ENCODE measurements at regions not wholly inside any gene's neighbourhood (a gene's known extent, or its start where the extent isn't known, plus 50 kb on each side); places are given as distances from the start of the nearest gene placed in this dataset.

DNA sequence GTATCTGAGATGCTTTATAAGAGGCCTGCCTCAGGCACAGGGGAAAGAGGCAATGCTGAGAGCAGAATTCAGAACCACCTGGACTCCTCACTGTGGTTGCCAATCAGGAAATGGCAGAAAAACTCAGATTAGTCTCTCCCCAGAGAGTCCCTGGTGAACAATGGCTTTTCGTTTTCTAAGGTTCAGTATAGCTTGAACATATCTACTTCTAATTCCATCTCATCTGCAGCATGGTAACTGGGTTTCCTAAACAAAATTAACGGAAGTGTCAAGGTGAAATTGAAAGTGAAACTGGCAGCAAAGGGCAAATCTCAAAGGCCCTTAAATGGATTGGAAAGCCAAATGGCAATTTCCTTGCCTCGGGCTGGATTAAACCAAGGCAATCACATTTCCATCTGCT is 480.2 kb upstream of the ACVR2A start:
- H3K36me3 ChIP-seq (ENCODE audit: insufficient read depth, low read length), result no peaks in the 10 kb centered on the region
- Mint-ChIP-seq H3K4me1 (ENCODE audit: low read depth, unreplicated experiment) (no peaks in the 10 kb centered on the region), H3K9me3 (ENCODE audit: unreplicated experiment) (no peaks in the 10 kb centered on the region), H3K4me3 (ENCODE audit: unreplicated experiment) (no peak overlapping the region), H3K36me3 (ENCODE audit: low read depth, unreplicated experiment) (no peaks in the 10 kb centered on the region), H3K27ac (ENCODE audit: unreplicated experiment) (no peak overlapping the region), H3K27me3 (ENCODE audit: low read depth, unreplicated experiment) (no peaks in the 10 kb centered on the region)
- H4K20me1 ChIP-seq (ENCODE audit: insufficient read depth, low read length), result no peaks in the 10 kb centered on the region
- H3K27me3 ChIP-seq (ENCODE audit: insufficient read depth, low read length), result no peaks in the 10 kb centered on the region
- TF ChIP-seq, protein P1, sequence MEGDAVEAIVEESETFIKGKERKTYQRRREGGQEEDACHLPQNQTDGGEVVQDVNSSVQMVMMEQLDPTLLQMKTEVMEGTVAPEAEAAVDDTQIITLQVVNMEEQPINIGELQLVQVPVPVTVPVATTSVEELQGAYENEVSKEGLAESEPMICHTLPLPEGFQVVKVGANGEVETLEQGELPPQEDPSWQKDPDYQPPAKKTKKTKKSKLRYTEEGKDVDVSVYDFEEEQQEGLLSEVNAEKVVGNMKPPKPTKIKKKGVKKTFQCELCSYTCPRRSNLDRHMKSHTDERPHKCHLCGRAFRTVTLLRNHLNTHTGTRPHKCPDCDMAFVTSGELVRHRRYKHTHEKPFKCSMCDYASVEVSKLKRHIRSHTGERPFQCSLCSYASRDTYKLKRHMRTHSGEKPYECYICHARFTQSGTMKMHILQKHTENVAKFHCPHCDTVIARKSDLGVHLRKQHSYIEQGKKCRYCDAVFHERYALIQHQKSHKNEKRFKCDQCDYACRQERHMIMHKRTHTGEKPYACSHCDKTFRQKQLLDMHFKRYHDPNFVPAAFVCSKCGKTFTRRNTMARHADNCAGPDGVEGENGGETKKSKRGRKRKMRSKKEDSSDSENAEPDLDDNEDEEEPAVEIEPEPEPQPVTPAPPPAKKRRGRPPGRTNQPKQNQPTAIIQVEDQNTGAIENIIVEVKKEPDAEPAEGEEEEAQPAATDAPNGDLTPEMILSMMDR (IDR thresholded peaks at IDR 0.05; ENCODE audit: insufficient read depth, low read depth, low read length), result no peak
- TF ChIP-seq EZH2 (IDR thresholded peaks at IDR 0.05; ENCODE audit: insufficient read depth, low read length), result no peak
- DNase-seq (ENCODE audit: low read depth) (no peak), FAIRE-seq (no peak)
- no peaks in the 10 kb centered on the region for H3K4me1 ChIP-seq (ENCODE audit: insufficient read depth, low read length)
- no peak overlapping the region for H3K4me3 ChIP-seq (ENCODE audit: insufficient read depth, low read depth, low read length)
- no peaks in the 10 kb centered on the region for H3K79me2 ChIP-seq (ENCODE audit: insufficient read depth, low read length)
- no peak overlapping the region for H3K27ac ChIP-seq (ENCODE audit: low read depth, low read length)
- no peaks in the 10 kb centered on the region for H3K9me3 ChIP-seq (ENCODE audit: insufficient read depth, low read depth, low read length)
- no peak overlapping the region for H3K9ac ChIP-seq (ENCODE audit: low read length)
- no peak overlapping the region for H3K4me2 ChIP-seq (ENCODE audit: low read length)
- H2AFZ ChIP-seq (ENCODE audit: low read depth, low read length), result no peak overlapping the region

DNA sequence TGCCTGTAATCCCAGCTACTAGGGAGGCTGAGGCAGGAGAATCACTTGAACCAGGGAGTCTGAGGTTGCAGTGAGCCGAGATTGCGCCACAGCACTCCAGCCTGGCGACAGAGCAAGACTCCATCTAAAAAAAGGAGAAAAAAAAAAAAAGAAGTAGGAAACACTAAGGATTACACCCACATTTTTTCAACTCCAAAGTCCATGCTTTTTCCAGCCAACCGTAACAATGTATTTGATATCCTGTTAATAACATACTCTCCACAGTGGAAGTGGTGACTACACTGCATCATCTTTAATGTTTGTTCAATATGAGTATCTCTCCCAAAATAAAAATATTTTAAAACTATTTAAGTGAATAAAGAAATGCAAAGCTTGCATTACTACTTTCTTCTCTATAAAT is 481.6 kb upstream of the ACVR2A start:
- no peaks in the 10 kb centered on the region for H3K9me3 Mint-ChIP-seq (ENCODE audit: unreplicated experiment)
- H2AFZ ChIP-seq (ENCODE audit: low read depth, low read length), result no peak overlapping the region
- H3K9me3 ChIP-seq (ENCODE audit: insufficient read depth, low read depth, low read length), result no peaks in the 10 kb centered on the region
- no peaks in the 10 kb centered on the region for H3K36me3 ChIP-seq (ENCODE audit: insufficient read depth, low read length)
- H3K27ac Mint-ChIP-seq (ENCODE audit: unreplicated experiment), result no peak overlapping the region
- no peak overlapping the region for H3K27ac ChIP-seq (ENCODE audit: low read depth, low read length)
- H3K4me1 Mint-ChIP-seq (ENCODE audit: low read depth, unreplicated experiment), result no peaks in the 10 kb centered on the region
- H3K4me2 ChIP-seq (ENCODE audit: low read length), result no peak overlapping the region
- H3K79me2 ChIP-seq (ENCODE audit: insufficient read depth, low read length), result no peaks in the 10 kb centered on the region
- no peaks in the 10 kb centered on the region for H4K20me1 ChIP-seq (ENCODE audit: insufficient read depth, low read length)
- H3K27me3 ChIP-seq (ENCODE audit: insufficient read depth, low read length), result no peaks in the 10 kb centered on the region
- H3K27me3 Mint-ChIP-seq (ENCODE audit: low read depth, unreplicated experiment), result no peaks in the 10 kb centered on the region
- H3K36me3 Mint-ChIP-seq (ENCODE audit: low read depth, unreplicated experiment), result no peaks in the 10 kb centered on the region
- FAIRE-seq (no peak), DNase-seq (ENCODE audit: low read depth) (no peak)
- no peak overlapping the region for H3K4me3 ChIP-seq (ENCODE audit: insufficient read depth, low read depth, low read length)
- no peaks in the 10 kb centered on the region for H3K4me1 ChIP-seq (ENCODE audit: insufficient read depth, low read length)
- H3K9ac ChIP-seq (ENCODE audit: low read length), result no peak overlapping the region
- H3K4me3 Mint-ChIP-seq (ENCODE audit: unreplicated experiment), result no peak overlapping the region
- TF ChIP-seq, protein P1 (IDR thresholded peaks at IDR 0.05; ENCODE audit: insufficient read depth, low read depth, low read length), result no peak
- no peak for TF ChIP-seq EZH2 (IDR thresholded peaks at IDR 0.05; ENCODE audit: insufficient read depth, low read length)

DNA sequence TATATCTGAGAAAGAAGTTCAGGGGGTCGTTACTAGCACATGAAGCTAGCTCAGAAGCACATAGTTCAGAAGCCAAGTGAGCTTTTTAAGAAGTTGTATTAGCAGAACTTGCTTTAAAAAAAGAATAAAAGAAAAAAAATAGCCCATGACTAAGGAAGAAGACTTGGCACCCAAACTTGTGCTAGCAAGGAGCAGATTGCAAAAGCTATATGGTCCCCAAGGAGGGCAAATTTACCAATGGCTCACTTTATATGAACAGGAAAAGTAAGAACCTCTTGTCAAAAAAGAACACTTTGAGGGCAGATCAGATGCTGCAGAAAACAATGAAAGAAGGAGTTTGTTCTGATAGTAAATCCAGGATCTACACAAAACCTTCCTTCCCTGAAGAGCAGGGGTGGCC is 486.5 kb upstream of the ACVR2A start:
- H2AFZ ChIP-seq (ENCODE audit: low read depth, low read length), result no peak overlapping the region
- no peaks in the 10 kb centered on the region for H3K4me1 ChIP-seq (ENCODE audit: insufficient read depth, low read length)
- H3K36me3 ChIP-seq (ENCODE audit: insufficient read depth, low read length), result no peaks in the 10 kb centered on the region
- no peaks in the 10 kb centered on the region for H3K9me3 ChIP-seq (ENCODE audit: insufficient read depth, low read depth, low read length)
- FAIRE-seq, result no peak
- Mint-ChIP-seq H3K4me3 (ENCODE audit: unreplicated experiment) (no peak overlapping the region), H3K27ac (ENCODE audit: unreplicated experiment) (no peak overlapping the region), H3K36me3 (ENCODE audit: low read depth, unreplicated experiment) (no peaks in the 10 kb centered on the region), H3K27me3 (ENCODE audit: low read depth, unreplicated experiment) (no peaks in the 10 kb centered on the region), H3K9me3 (ENCODE audit: unreplicated experiment) (no peaks in the 10 kb centered on the region), H3K4me1 (ENCODE audit: low read depth, unreplicated experiment) (no peaks in the 10 kb centered on the region)
- no peak overlapping the region for H3K4me2 ChIP-seq (ENCODE audit: low read length)
- DNase-seq (ENCODE audit: low read depth), result no peak
- H4K20me1 ChIP-seq (ENCODE audit: insufficient read depth, low read length), result no peaks in the 10 kb centered on the region
- no peak overlapping the region for H3K9ac ChIP-seq (ENCODE audit: low read length)
- no peak for TF ChIP-seq EZH2 (IDR thresholded peaks at IDR 0.05; ENCODE audit: insufficient read depth, low read length)
- TF ChIP-seq, protein P1 (IDR thresholded peaks at IDR 0.05; ENCODE audit: insufficient read depth, low read depth, low read length), result no peak
- no peak overlapping the region for H3K4me3 ChIP-seq (ENCODE audit: insufficient read depth, low read depth, low read length)
- H3K27ac ChIP-seq (ENCODE audit: low read depth, low read length), result no peak overlapping the region
- no peaks in the 10 kb centered on the region for H3K79me2 ChIP-seq (ENCODE audit: insufficient read depth, low read length)
- H3K27me3 ChIP-seq (ENCODE audit: insufficient read depth, low read length), result no peaks in the 10 kb centered on the region

Measured in astrocyte (in vitro differentiated cells and primary cell).